ENCODE measurements at regions not wholly inside any gene's neighbourhood (a gene's known extent, or its start where the extent isn't known, plus 50 kb on each side); places are given as distances from the start of the nearest gene placed in this dataset.
"Not testable (repeated sequence)": the region's sequence is repeated elsewhere in the genome, so short reads cannot be mapped to it uniquely, and the experiment has no call there.

GRCh38 chr1:166629946-166630345 lies 209.3 kb upstream of the POGK start:
- no peaks in the 10 kb centered on the region for H3K4me1 ChIP-seq (ENCODE audit: insufficient read depth, low read length)
- no peaks in the 10 kb centered on the region for H3K27me3 ChIP-seq (ENCODE audit: insufficient read depth, low read length)
- no peaks in the 10 kb centered on the region for H3K9me3 ChIP-seq (ENCODE audit: low read depth, low read length)
- no peak overlapping the region for H3K4me3 ChIP-seq (ENCODE audit: low read length)

- no peaks in the 10 kb centered on the region for H3K4me1 ChIP-seq (ENCODE audit: insufficient read depth, low read length)
- no peaks in the 10 kb centered on the region for H3K27me3 ChIP-seq (ENCODE audit: insufficient read depth, low read length)
- H3K9me3 ChIP-seq (ENCODE audit: low read depth, low read length): no peaks in the 10 kb centered on the region
- no peak overlapping the region for H3K4me3 ChIP-seq (ENCODE audit: low read length)
Measured at GRCh38 chr1:166630369-166630768, 208.9 kb upstream of the POGK start.

- H3K4me3 ChIP-seq (ENCODE audit: low read length): no peak overlapping the region
- no peaks in the 10 kb centered on the region for H3K4me1 ChIP-seq (ENCODE audit: insufficient read depth, low read length)
- H3K27me3 ChIP-seq (ENCODE audit: insufficient read depth, low read length): no peaks in the 10 kb centered on the region
- H3K9me3 ChIP-seq (ENCODE audit: low read depth, low read length): no peaks in the 10 kb centered on the region
Measured at GRCh38 chr1:166638137-166638536, 201.1 kb upstream of the POGK start.

- H3K4me3 ChIP-seq (ENCODE audit: low read length); H3K27me3 ChIP-seq (ENCODE audit: insufficient read depth, low read length); H3K9me3 ChIP-seq (ENCODE audit: low read depth, low read length); H3K4me1 ChIP-seq (ENCODE audit: insufficient read depth, low read length): not testable (repeated sequence)
Measured at GRCh38 chr1:166657228-166657627, 182.0 kb upstream of the POGK start.

GRCh38 chr1:166666790-166667189 lies 172.5 kb upstream of the POGK start:
- H3K4me3 ChIP-seq (ENCODE audit: low read length); H3K27me3 ChIP-seq (ENCODE audit: insufficient read depth, low read length); H3K9me3 ChIP-seq (ENCODE audit: low read depth, low read length); H3K4me1 ChIP-seq (ENCODE audit: insufficient read depth, low read length): not testable (repeated sequence)

- not testable (repeated sequence) for H3K4me3 ChIP-seq (ENCODE audit: low read length); H3K27me3 ChIP-seq (ENCODE audit: insufficient read depth, low read length); H3K9me3 ChIP-seq (ENCODE audit: low read depth, low read length)
Measured at GRCh38 chr1:166667600-166667999, 171.7 kb upstream of the POGK start.

GRCh38 chr1:166671627-166672026 lies 167.6 kb upstream of the POGK start:
- Histone ChIP-seq H3K27me3 (ENCODE audit: insufficient read depth, low read length) (no peaks in the 10 kb centered on the region), H3K4me3 (ENCODE audit: low read length) (no peak overlapping the region), H3K9me3 (ENCODE audit: low read depth, low read length) (no peaks in the 10 kb centered on the region), H3K4me1 (ENCODE audit: insufficient read depth, low read length) (no peaks in the 10 kb centered on the region)

More at GRCh38 chr1:166667600-166667999, 171.7 kb upstream of the POGK start:
- not testable (repeated sequence) for H3K4me1 ChIP-seq (ENCODE audit: insufficient read depth, low read length)

- no peaks in the 10 kb centered on the region for H3K27me3 ChIP-seq (ENCODE audit: insufficient read depth, low read length)
- no peaks in the 10 kb centered on the region for H3K9me3 ChIP-seq (ENCODE audit: low read depth, low read length)
- H3K4me1 ChIP-seq (ENCODE audit: insufficient read depth, low read length): no peaks in the 10 kb centered on the region
- H3K4me3 ChIP-seq (ENCODE audit: low read length): no peak overlapping the region
Measured at GRCh38 chr1:166673722-166674121, 165.6 kb upstream of the POGK start.

GRCh38 chr1:166675213-166675612 lies 164.1 kb upstream of the POGK start:
- H3K4me1 ChIP-seq (ENCODE audit: insufficient read depth, low read length): no peaks in the 10 kb centered on the region
- no peak overlapping the region for H3K4me3 ChIP-seq (ENCODE audit: low read length)
- H3K27me3 ChIP-seq (ENCODE audit: insufficient read depth, low read length): no peaks in the 10 kb centered on the region
- no peaks in the 10 kb centered on the region for H3K9me3 ChIP-seq (ENCODE audit: low read depth, low read length)

GRCh38 chr1:166676981-166677380 lies 162.3 kb upstream of the POGK start:
- H3K27me3 ChIP-seq (ENCODE audit: insufficient read depth, low read length): no peaks in the 10 kb centered on the region
- H3K4me1 ChIP-seq (ENCODE audit: insufficient read depth, low read length): no peaks in the 10 kb centered on the region
- no peaks in the 10 kb centered on the region for H3K9me3 ChIP-seq (ENCODE audit: low read depth, low read length)
- H3K4me3 ChIP-seq (ENCODE audit: low read length): no peak overlapping the region

- Histone ChIP-seq H3K4me1 (ENCODE audit: insufficient read depth, low read length) (no peaks in the 10 kb centered on the region), H3K9me3 (ENCODE audit: low read depth, low read length) (no peaks in the 10 kb centered on the region), H3K4me3 (ENCODE audit: low read length) (no peak overlapping the region), H3K27me3 (ENCODE audit: insufficient read depth, low read length) (no peaks in the 10 kb centered on the region)
Measured at GRCh38 chr1:166679369-166679768, 159.9 kb upstream of the POGK start.

GRCh38 chr1:166682588-166682987 lies 156.7 kb upstream of the POGK start:
- H3K4me3 ChIP-seq (ENCODE audit: low read length): no peak overlapping the region
- no peaks in the 10 kb centered on the region for H3K27me3 ChIP-seq (ENCODE audit: insufficient read depth, low read length)
- no peaks in the 10 kb centered on the region for H3K4me1 ChIP-seq (ENCODE audit: insufficient read depth, low read length)
- no peaks in the 10 kb centered on the region for H3K9me3 ChIP-seq (ENCODE audit: low read depth, low read length)

GRCh38 chr1:166684669-166685068 lies 154.6 kb upstream of the POGK start:
- not testable (repeated sequence) for H3K4me1 ChIP-seq (ENCODE audit: insufficient read depth, low read length); H3K27me3 ChIP-seq (ENCODE audit: insufficient read depth, low read length); H3K9me3 ChIP-seq (ENCODE audit: low read depth, low read length); H3K4me3 ChIP-seq (ENCODE audit: low read length)

GRCh38 chr1:166685200-166685599 lies 154.1 kb upstream of the POGK start:
- Histone ChIP-seq H3K4me1 (ENCODE audit: insufficient read depth, low read length) (no peaks in the 10 kb centered on the region), H3K9me3 (ENCODE audit: low read depth, low read length) (no peaks in the 10 kb centered on the region), H3K27me3 (ENCODE audit: insufficient read depth, low read length) (no peaks in the 10 kb centered on the region), H3K4me3 (ENCODE audit: low read length) (no peak overlapping the region)

- H3K4me3 ChIP-seq (ENCODE audit: low read length); H3K27me3 ChIP-seq (ENCODE audit: insufficient read depth, low read length); H3K9me3 ChIP-seq (ENCODE audit: low read depth, low read length); H3K4me1 ChIP-seq (ENCODE audit: insufficient read depth, low read length): not testable (repeated sequence)
Measured at GRCh38 chr1:166685891-166686290, 153.4 kb upstream of the POGK start.

- H3K27me3 ChIP-seq (ENCODE audit: insufficient read depth, low read length); H3K4me1 ChIP-seq (ENCODE audit: insufficient read depth, low read length); H3K9me3 ChIP-seq (ENCODE audit: low read depth, low read length); H3K4me3 ChIP-seq (ENCODE audit: low read length): not testable (repeated sequence)
Measured at GRCh38 chr1:166690596-166690995, 148.7 kb upstream of the POGK start.

GRCh38 chr1:166691476-166691875 lies 147.8 kb upstream of the POGK start:
- Histone ChIP-seq H3K4me1 (ENCODE audit: insufficient read depth, low read length) (no peaks in the 10 kb centered on the region), H3K9me3 (ENCODE audit: low read depth, low read length) (no peaks in the 10 kb centered on the region), H3K27me3 (ENCODE audit: insufficient read depth, low read length) (no peaks in the 10 kb centered on the region), H3K4me3 (ENCODE audit: low read length) (no peak overlapping the region)
